ENCODE measurements at regions not wholly inside any gene's neighbourhood (a gene's known extent, or its start where the extent isn't known, plus 50 kb on each side); places are given as distances from the start of the nearest gene placed in this dataset.

DNA sequence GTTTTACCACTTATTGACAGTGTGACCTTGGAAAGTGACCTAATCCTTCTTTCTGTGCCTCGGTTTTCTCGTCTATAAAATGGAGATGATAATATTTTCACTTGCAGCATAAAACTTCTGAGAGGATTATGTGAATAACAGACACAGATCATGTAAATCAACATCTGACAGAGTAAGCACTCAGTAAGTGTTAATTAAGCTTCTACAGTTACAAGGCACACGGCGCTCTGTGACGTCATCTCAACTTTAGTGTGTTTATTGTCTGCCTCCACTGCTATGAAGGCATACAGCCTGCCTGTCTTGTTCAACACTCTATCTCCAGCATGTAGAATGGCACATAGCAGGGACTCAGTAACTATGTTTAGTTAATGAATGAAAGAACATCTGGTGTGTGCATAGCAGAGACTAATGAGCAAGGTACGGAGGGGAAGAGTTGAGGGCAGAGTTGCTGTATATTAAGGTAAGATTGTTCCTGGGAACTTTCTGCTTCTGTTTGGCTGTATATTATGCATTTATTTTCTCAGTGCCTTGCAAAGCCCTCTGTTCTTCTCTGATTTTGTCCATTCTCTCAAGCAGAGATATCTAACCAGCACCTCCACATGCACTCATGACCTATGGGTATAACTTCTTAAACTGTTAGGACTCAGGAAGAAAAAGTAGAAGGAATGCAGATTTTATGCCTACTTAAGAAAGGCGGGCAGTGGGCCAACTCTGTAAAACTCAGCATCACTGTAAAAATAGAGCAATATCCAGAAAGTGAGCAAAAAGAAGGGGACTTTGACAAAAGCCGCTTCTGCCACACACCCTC lies 66.4 kb upstream of the STMND1 start:
- DNase-seq (ENCODE audit: low spot score), result no peak
- H3K27ac ChIP-seq, result no peak overlapping the region
- H3K4me3 ChIP-seq, result no peak overlapping the region
- TF ChIP-seq, protein P1, sequence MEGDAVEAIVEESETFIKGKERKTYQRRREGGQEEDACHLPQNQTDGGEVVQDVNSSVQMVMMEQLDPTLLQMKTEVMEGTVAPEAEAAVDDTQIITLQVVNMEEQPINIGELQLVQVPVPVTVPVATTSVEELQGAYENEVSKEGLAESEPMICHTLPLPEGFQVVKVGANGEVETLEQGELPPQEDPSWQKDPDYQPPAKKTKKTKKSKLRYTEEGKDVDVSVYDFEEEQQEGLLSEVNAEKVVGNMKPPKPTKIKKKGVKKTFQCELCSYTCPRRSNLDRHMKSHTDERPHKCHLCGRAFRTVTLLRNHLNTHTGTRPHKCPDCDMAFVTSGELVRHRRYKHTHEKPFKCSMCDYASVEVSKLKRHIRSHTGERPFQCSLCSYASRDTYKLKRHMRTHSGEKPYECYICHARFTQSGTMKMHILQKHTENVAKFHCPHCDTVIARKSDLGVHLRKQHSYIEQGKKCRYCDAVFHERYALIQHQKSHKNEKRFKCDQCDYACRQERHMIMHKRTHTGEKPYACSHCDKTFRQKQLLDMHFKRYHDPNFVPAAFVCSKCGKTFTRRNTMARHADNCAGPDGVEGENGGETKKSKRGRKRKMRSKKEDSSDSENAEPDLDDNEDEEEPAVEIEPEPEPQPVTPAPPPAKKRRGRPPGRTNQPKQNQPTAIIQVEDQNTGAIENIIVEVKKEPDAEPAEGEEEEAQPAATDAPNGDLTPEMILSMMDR (IDR thresholded peaks at IDR 0.05), result no peak

DNA sequence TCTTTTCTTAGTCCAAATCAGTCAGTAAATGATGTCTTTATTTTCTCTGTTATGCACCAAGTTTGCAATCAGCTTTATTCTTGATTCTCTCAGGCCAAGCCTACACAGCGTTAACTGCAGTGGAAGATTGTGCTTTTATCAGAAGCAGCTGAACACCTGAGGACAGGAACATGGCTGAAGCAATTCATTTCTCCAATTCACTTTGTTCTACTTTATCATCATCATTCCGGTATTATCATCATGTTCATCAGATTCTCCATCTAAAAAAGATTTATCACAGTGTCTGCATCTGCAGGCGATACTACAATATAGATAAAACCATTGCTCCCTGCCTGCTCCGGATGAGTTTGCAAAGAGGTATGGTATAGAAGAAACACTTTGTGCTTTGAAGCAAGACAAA lies 68.1 kb upstream of the STMND1 start:
- H3K4me3 ChIP-seq, result peak overlapping the region; percentile 46

DNA sequence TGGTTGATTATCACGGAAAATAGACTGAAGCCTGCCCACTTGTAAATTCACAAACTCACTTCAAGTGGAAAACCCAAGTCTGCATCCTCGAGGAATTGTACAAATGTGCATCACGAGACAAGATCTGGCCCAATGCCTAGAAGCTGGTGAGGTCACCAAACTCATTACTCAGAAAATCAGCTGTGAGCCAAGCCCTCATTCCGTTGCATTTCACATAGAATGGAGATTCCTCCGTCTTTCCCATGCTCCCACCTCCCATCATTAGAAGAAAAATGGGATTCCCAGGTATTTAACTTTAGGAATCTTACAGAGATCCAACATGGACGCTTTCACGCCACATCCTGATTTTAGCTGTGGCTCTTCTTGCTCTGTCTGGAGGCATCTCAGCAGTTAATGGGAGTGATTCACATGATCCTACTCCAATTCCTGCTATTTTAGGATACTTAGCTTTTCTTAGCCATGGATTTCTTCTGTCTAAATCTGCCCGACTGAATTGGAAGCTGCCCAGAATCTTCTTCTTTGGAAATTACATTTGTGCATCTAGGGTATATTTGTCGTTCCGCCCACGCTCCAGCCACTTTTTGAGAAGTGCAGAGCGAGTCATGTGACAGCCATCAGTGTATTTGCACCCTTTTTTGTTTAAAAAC lies 68.7 kb upstream of the STMND1 start:
- TF ChIP-seq, protein P1 (IDR thresholded peaks at IDR 0.05), result no peak
- peak; percentile 79 for DNase-seq (ENCODE audit: low spot score)
- Histone ChIP-seq H3K27ac (peak overlapping the region; percentile 69 to 76), H3K4me3 (peak overlapping the region; percentile 46)

More for the DNA sequence above, 68.1 kb upstream of the STMND1 start:
- TF ChIP-seq, protein P1 (IDR thresholded peaks at IDR 0.05), result no peak
- no peak for DNase-seq (ENCODE audit: low spot score)
- H3K27ac ChIP-seq, result peak overlapping the region; percentile 69 to 76

GRCh38 chr6:17032590-17032987 lies 69.3 kb upstream of the STMND1 start:
- H3K27ac ChIP-seq, result peak overlapping the region; percentile 69 to 76
- H3K4me3 ChIP-seq, result peak overlapping the region; percentile 46

GRCh38 chr6:17031961-17032360 lies 69.9 kb upstream of the STMND1 start:
- Histone ChIP-seq H3K27ac (peak overlapping the region; percentile 69 to 76), H3K4me3 (no peak overlapping the region)
- DNase-seq (ENCODE audit: low spot score), result no peak
- TF ChIP-seq, protein P1 (IDR thresholded peaks at IDR 0.05), result no peak

More at GRCh38 chr6:17032590-17032987, 69.3 kb upstream of the STMND1 start:
- TF ChIP-seq, protein P1 (IDR thresholded peaks at IDR 0.05), result no peak
- no peak for DNase-seq (ENCODE audit: low spot score)

- TF ChIP-seq, protein P1 (IDR thresholded peaks at IDR 0.05), result no peak
- Histone ChIP-seq H3K27ac (no peak overlapping the region), H3K4me3 (no peak overlapping the region)
- DNase-seq (ENCODE audit: low spot score), result no peak
These were observed 74.4 kb upstream of the STMND1 start for GRCh38 chr6:17027441-17027840.
